ENCODE measurements at regions not wholly inside any gene's neighbourhood (a gene's known extent, or its start where the extent isn't known, plus 50 kb on each side); places are given as distances from the start of the nearest gene placed in this dataset.
A peak's percentile ranks its signal among the peaks of the same experiment; 100 is the strongest.

DNA sequence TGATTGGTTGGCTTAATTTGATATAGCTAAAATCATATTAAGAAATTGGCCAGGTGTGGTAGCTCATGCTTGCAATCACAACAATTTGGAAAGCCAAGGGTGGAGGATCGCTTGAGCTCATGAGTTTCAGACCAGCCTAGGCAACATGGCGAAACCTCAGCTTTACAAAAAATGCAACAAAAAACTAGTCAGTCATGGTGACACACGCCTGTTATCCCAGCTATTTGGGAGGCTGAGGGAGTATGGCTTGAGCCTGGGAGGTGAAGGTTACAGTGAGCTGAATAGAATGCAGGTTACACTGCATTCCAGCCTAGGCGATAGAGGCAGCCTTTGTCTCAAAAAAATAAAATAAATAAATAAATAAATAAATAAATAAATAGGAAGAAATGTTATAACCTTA is 1579.6 kb upstream of the SLC10A2 start:
- H4K20me1 ChIP-seq (ENCODE audit: insufficient read depth, low read length): no peaks in the 10 kb centered on the region
- no peak overlapping the region for H3K27ac ChIP-seq (ENCODE audit: low read length)
- no peaks in the 10 kb centered on the region for H3K27me3 ChIP-seq (ENCODE audit: low read depth, low read length)
- H3K79me2 ChIP-seq (ENCODE audit: low read length): no peaks in the 10 kb centered on the region
- TF ChIP-seq CTCF (IDR thresholded peaks at IDR 0.05; ENCODE audit: low read depth, low read length): no peak
- no peak for TF ChIP-seq EZH2phosphoT487 (IDR thresholded peaks at IDR 0.05; ENCODE audit: low read depth)
- no peaks in the 10 kb centered on the region; the same call in 1 of the 2 replicates for H3K9me3 ChIP-seq (ENCODE audit: insufficient read depth, low read length)
- no peaks in the 10 kb centered on the region for H3K36me3 ChIP-seq (replicated peaks; ENCODE audit: low read depth, low read length)
- no peak overlapping the region for H2AFZ ChIP-seq (ENCODE audit: low read depth, low read length)
- H3K9ac ChIP-seq (ENCODE audit: low read length): no peak overlapping the region
- H3K4me3 ChIP-seq (ENCODE audit: low read length): no peak overlapping the region
- H3K4me1 ChIP-seq (ENCODE audit: low read length): no peaks in the 10 kb centered on the region
- no peak overlapping the region for H3K4me2 ChIP-seq (ENCODE audit: low read length)

GRCh38 chr13:104641309-104641708 is 1575.1 kb upstream of the SLC10A2 start:
- Histone ChIP-seq H3K79me2 (ENCODE audit: low read length) (no peaks in the 10 kb centered on the region), H3K27ac (ENCODE audit: low read length) (no peak overlapping the region), H4K20me1 (ENCODE audit: insufficient read depth, low read length) (no peaks in the 10 kb centered on the region), H3K9me3 (ENCODE audit: insufficient read depth, low read length) (no peaks in the 10 kb centered on the region), H3K36me3 (replicated peaks; ENCODE audit: low read depth, low read length) (no peaks in the 10 kb centered on the region), H3K4me3 (ENCODE audit: low read length) (no peak overlapping the region), H2AFZ (ENCODE audit: low read depth, low read length) (no peak overlapping the region), H3K4me1 (ENCODE audit: low read length) (no peaks in the 10 kb centered on the region), H3K27me3 (ENCODE audit: low read depth, low read length) (no peaks in the 10 kb centered on the region), H3K9ac (ENCODE audit: low read length) (no peak overlapping the region), H3K4me2 (ENCODE audit: low read length) (no peak overlapping the region)
- no peak for TF ChIP-seq CTCF (IDR thresholded peaks at IDR 0.05; ENCODE audit: low read depth, low read length)

GRCh38 chr13:104635879-104636278 is 1569.7 kb upstream of the SLC10A2 start:
- Histone ChIP-seq H3K4me2 (ENCODE audit: low read length) (no peak overlapping the region), H4K20me1 (ENCODE audit: insufficient read depth, low read length) (no peaks in the 10 kb centered on the region), H2AFZ (ENCODE audit: low read depth, low read length) (no peak overlapping the region), H3K4me1 (ENCODE audit: low read length) (no peaks in the 10 kb centered on the region), H3K79me2 (ENCODE audit: low read length) (no peaks in the 10 kb centered on the region), H3K9me3 (ENCODE audit: insufficient read depth, low read length) (no peaks in the 10 kb centered on the region), H3K36me3 (replicated peaks; ENCODE audit: low read depth, low read length) (no peaks in the 10 kb centered on the region), H3K27me3 (ENCODE audit: low read depth, low read length) (no peaks in the 10 kb centered on the region), H3K9ac (ENCODE audit: low read length) (no peak overlapping the region), H3K4me3 (ENCODE audit: low read length) (no peak overlapping the region), H3K27ac (ENCODE audit: low read length) (no peak overlapping the region)
- TF ChIP-seq EZH2phosphoT487 (IDR thresholded peaks at IDR 0.05; ENCODE audit: low read depth) (no peak), CTCF (IDR thresholded peaks at IDR 0.05; ENCODE audit: low read depth, low read length) (no peak)

DNA sequence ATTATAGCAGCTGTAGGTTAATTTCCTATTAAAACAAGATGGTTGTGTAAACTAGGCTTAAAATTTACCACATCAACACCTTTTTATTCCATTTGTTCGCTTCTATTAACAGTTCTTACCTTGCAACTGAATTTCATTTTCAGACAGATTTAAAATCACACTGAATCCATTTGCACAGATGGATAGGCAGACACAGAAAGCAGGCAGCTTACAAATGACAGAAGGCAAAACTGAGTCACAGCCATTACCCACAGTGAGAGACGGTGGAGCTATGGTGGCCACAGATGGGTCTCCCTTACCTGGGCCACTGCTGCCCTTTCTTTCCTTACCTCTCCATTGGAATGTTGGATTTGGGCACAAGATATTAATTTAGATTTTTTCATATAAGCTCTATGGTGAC is 1567.8 kb upstream of the SLC10A2 start:
- TF ChIP-seq CTCF (IDR thresholded peaks at IDR 0.05; ENCODE audit: low read depth, low read length) (no peak), EZH2phosphoT487 (IDR thresholded peaks at IDR 0.05; ENCODE audit: low read depth) (no peak)
- no peak overlapping the region for H3K9ac ChIP-seq (ENCODE audit: low read length)
- no peaks in the 10 kb centered on the region for H4K20me1 ChIP-seq (ENCODE audit: insufficient read depth, low read length)
- H2AFZ ChIP-seq (ENCODE audit: low read depth, low read length): peak overlapping the region; percentile 51; the same call in 1 of the 2 replicates
- H3K4me1 ChIP-seq (ENCODE audit: low read length): no peaks in the 10 kb centered on the region
- H3K27ac ChIP-seq (ENCODE audit: low read length): no peak overlapping the region
- H3K4me3 ChIP-seq (ENCODE audit: low read length): no peak overlapping the region
- H3K9me3 ChIP-seq (ENCODE audit: insufficient read depth, low read length): no peaks in the 10 kb centered on the region
- no peak overlapping the region for H3K4me2 ChIP-seq (ENCODE audit: low read length)
- H3K27me3 ChIP-seq (ENCODE audit: low read depth, low read length): no peaks in the 10 kb centered on the region
- H3K36me3 ChIP-seq (replicated peaks; ENCODE audit: low read depth, low read length): no peaks in the 10 kb centered on the region
- H3K79me2 ChIP-seq (ENCODE audit: low read length): no peaks in the 10 kb centered on the region

All from OCI-LY3 (cell line).